ENCODE measurements at regions not wholly inside any gene's neighbourhood (a gene's known extent, or its start where the extent isn't known, plus 50 kb on each side); places are given as distances from the start of the nearest gene placed in this dataset.

- TF ChIP-seq CTCF (conservative IDR thresholded peaks at IDR 0.05 in 1 of 2, IDR thresholded peaks at IDR 0.05 in 1 of 2; ENCODE audit: low read depth in 1 of 2, low read length in 2 of 2): no peak
- no peak for TF ChIP-seq EZH2 (IDR thresholded peaks at IDR 0.05; ENCODE audit: low read length, missing control alignments)
Observed at GRCh38 chr5:162752612-162753011, 684.8 kb upstream of the CCNG1 start.
